ENCODE measurements at regions not wholly inside any gene's neighbourhood (a gene's known extent, or its start where the extent isn't known, plus 50 kb on each side); places are given as distances from the start of the nearest gene placed in this dataset.

GRCh38 chr13:52926971-52927370 lies 78.5 kb upstream of the PCDH8 start (continued):
- TF ChIP-seq ZBTB34 (CRISPR knock-in tag; IDR thresholded peaks at IDR 0.05), result no peak
- no peak for TF ChIP-seq U2AF1 (optimal IDR thresholded peaks at IDR 0.05; ENCODE audit: low read depth, low read length)
- no peak for TF ChIP-seq RREB1 (CRISPR knock-in tag; IDR thresholded peaks at IDR 0.05)

GRCh38 chr13:52925775-52926285 lies 77.4 kb upstream of the PCDH8 start:
- H3K4me3 ChIP-seq, result no peak overlapping the region
- no TSS peak for BruUV-seq (replicated peaks)
- FAIRE-seq (no peak), ATAC-seq (no peak), DNase-seq (ENCODE audit: extremely low read depth in 1 of 4, low spot score in 3 of 4) (no peak)
- no peaks in the 10 kb centered on the region for H4K20me1 ChIP-seq (replicated peaks; ENCODE audit: control insufficient read depth, insufficient read depth, low read length)
- CTCF ChIA-PET (ENCODE audit: low intra/inter-chr PET ratio), result no interaction called here
- no peak overlapping the region for H2AFZ ChIP-seq (ENCODE audit: low read depth, low read length)
- no peak overlapping the region for H3K9ac ChIP-seq (ENCODE audit: insufficient read depth in 1 of 2, low read depth in 2 of 2, low read length in 2 of 2)
- 0% methylated on average over 13 of the region's 13 CpGs for WGBS (ENCODE audit: insufficient coverage, low coverage, missing lambda C conversion rate)
- in situ Hi-C loops (cut with MboI), result no loop called here
- no peak overlapping the region for H3K27ac ChIP-seq (ENCODE audit: extremely low read depth, low read depth, low read length)
- H3K79me2 ChIP-seq (ENCODE audit: control insufficient read depth, insufficient read depth, low read length), result no peaks in the 10 kb centered on the region
- no peaks in the 10 kb centered on the region for H3K9me3 ChIP-seq (replicated peaks; ENCODE audit: control insufficient read depth, insufficient read depth, low read depth, low read length)
- POLR2A ChIA-PET, result no interaction called here
- no peaks in the 10 kb centered on the region for H3K27me3 ChIP-seq (ENCODE audit: control insufficient read depth in 2 of 2, insufficient read depth in 2 of 2, low read length in 2 of 2)
- H3K36me3 ChIP-seq (ENCODE audit: control insufficient read depth, insufficient read depth, low read length), result no peaks in the 10 kb centered on the region
- TF ChIP-seq NFRKB (IDR thresholded peaks at IDR 0.05; ENCODE audit: low read depth) (no peak), SNAPC5 (CRISPR knock-in tag; IDR thresholded peaks at IDR 0.05) (no peak), MCM5 (IDR thresholded peaks at IDR 0.05; ENCODE audit: low read depth) (no peak), ZNF780A (CRISPR knock-in tag; IDR thresholded peaks at IDR 0.05) (no peak), ETV6 (IDR thresholded peaks at IDR 0.05; ENCODE audit: borderline replicate concordance in 1 of 2, low read depth in 2 of 2, low read length in 1 of 2) (no peak), ETV6 (CRISPR knock-in tag; IDR thresholded peaks at IDR 0.05; ENCODE audit: borderline replicate concordance) (no peak), GABPA (tag; conservative IDR thresholded peaks at IDR 0.05; ENCODE audit: low read depth) (no peak), ZNF444 (CRISPR knock-in tag; IDR thresholded peaks at IDR 0.05) (no peak), NFIC (IDR thresholded peaks at IDR 0.05) (no peak), ZBTB7A (IDR thresholded peaks at IDR 0.05; ENCODE audit: borderline replicate concordance, control insufficient read depth, low read depth, low read length) (no peak)
- no peaks in the 10 kb centered on the region for H3K9me1 ChIP-seq (ENCODE audit: control insufficient read depth, insufficient read depth, low read length)
- no peaks in the 10 kb centered on the region for H3K4me1 ChIP-seq (replicated peaks in 1 of 2; ENCODE audit: control insufficient read depth in 2 of 2, insufficient read depth in 2 of 2, low read length in 2 of 2)
- no peak overlapping the region for H3K4me2 ChIP-seq (ENCODE audit: insufficient read depth, low read length)
- intact Hi-C loops (cut with micrococcal nuclease), result no loop called here
